Stimulated activated CD8-positive, alpha-beta memory T cell treated with anti-CD3 and anti-CD28 coated beads, Interleukin-4, amount 100 ng/mL, for 4 hours (primary cell): ENCODE measurements at regions not wholly inside any gene's neighbourhood (a gene's known extent, or its start where the extent isn't known, plus 50 kb on each side); places are given as distances from the start of the nearest gene placed in this dataset.
A peak's percentile ranks its signal among the peaks of the same experiment; 100 is the strongest.
"Not testable (repeated sequence)": the region's sequence is repeated elsewhere in the genome, so short reads cannot be mapped to it uniquely, and the experiment has no call there.

ENCODE experiments used
- DNase-seq, 2 donors: peaks; one replicate each; pipeline ENCODE4 v3.0.0-alpha.2; 2020; ENCODE audit warnings: low read depth in 2 of 2, low spot score in 1 of 2

DNA sequence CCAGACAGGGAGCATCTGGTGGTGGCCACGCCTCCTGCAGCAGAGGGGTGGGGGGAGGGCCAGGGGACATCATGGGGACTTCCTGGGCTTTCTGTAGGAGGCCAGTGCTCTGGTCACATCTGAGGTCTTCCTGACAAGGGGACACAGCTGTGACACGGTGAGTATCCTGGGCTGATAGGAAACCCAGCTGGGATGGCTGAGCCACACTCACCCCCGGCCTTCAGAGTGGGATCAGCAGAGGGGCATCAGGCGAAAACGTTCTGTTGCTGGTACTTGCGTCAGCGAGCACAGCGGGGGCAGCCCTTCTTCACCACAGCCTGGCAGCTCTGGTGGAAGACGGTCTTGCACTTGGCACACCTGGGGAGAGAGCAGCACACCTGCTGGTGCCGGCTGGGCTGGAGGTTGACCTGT, 122.9 kb upstream of the SMURF2 start:
- DNase-seq = no peak

GRCh38 chr17:64784353-64785010, 122.4 kb upstream of the SMURF2 start:
- DNase-seq = no peak

DNA sequence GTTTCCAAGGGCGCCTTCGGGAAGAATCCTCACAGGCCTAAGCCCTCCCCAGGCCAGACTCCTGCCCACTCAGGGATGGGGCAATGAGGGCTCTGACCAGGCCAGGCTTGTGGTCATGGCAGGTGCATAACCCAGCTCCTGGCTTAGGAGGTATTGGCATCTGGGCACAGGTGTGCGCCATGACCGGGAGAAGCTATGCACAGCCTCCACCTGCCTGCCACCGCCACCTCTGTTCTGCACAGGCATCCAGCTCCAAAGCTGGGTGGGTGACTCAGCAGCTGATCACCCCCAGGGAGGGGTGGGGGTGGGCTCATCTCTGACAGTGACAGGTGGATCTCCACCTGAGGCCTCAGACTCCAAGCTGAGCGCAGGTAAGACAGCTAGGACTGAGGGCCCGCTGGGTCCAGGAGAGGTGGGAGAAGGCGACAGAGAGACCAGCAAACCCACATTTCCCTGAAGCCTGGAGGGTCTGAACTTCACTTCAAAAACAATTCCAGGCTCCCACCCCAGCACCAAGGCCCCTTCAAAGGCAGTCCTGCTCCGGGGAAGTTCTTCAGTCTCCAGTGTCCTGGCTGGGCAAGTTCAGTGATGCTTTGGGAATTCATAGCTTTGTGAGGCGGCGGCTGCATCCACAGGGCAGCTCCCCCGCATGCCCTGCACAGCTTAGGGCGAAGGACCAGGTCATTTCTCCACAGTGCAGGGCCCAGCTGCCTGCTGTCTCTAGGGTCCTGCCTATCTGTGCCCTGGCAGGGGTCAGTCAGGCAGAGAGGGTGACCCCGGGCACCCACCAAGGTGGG, 121.6 kb upstream of the SMURF2 start:
- DNase-seq = no peak

DNA sequence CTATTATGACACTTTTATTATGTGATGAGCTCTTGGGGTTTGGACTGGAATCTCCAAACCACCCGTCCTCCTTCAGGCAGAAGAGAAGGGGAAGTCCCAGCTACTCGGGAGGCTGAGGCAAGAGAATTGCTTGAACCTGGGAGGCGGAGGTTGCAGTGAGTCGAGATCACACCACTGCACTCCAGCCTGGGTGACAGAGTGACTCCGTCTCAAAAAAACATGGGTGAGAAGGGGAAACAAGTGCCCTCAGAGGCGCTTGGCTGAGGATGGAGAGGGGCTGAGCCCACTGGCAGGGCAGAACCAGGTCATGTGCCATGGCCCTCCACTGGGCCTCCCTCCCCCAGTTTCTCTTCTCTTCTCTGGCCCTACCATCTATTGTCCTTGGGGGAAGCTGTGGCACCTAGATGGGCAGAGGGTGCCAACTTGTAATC, 120.9 kb upstream of the SMURF2 start:
- DNase-seq = no peak

GRCh38 chr17:64781810-64782555, 119.9 kb upstream of the SMURF2 start:
- DNase-seq = no peak

DNA sequence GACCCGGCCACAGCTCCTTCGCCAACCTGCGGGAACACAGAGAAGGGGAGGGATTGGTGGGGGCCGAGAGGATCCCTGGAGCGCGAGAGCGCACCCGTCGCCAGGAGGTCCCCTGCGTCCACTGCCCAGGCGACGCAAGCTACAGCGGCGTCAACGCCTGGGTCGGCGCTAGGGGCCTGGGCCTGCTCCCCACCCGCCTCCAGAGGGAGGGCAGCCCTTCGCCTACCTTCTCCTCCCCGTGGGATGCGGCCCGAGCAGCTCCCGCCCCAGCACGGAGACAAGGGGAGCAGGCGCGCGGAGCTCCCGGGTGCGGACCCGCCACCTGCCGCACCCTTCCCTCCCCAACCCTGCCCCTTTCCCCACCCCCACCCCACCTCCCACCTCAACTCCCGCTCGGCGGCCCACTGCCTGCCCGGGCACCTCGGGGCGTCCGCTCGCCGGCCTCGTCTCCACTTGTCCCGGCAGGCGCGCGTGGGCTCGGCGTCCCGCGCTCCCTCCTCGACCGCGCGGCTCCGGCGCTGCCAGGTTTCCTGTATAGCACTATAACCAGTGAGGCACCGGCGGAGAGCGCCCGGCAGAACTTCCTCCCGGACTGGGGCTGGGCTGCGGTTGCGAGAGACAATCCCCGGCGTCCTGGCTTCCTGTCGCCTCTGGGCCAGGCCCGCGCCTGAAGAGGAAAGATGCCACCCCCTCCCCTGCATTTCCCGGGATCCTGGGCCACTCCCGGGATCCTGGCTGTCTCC, 119.1 kb upstream of the SMURF2 start:
- DNase-seq = no peak

GRCh38 chr17:64780096-64781013, 118.2 kb upstream of the SMURF2 start:
- DNase-seq = peak; percentile 37 to 46

- DNase-seq = no peak
Observed at GRCh38 chr17:64779376-64780095, 117.4 kb upstream of the SMURF2 start.

- not testable (repeated sequence) for DNase-seq
Observed at GRCh38 chr17:64779098-64779375, 116.9 kb upstream of the SMURF2 start.

DNA sequence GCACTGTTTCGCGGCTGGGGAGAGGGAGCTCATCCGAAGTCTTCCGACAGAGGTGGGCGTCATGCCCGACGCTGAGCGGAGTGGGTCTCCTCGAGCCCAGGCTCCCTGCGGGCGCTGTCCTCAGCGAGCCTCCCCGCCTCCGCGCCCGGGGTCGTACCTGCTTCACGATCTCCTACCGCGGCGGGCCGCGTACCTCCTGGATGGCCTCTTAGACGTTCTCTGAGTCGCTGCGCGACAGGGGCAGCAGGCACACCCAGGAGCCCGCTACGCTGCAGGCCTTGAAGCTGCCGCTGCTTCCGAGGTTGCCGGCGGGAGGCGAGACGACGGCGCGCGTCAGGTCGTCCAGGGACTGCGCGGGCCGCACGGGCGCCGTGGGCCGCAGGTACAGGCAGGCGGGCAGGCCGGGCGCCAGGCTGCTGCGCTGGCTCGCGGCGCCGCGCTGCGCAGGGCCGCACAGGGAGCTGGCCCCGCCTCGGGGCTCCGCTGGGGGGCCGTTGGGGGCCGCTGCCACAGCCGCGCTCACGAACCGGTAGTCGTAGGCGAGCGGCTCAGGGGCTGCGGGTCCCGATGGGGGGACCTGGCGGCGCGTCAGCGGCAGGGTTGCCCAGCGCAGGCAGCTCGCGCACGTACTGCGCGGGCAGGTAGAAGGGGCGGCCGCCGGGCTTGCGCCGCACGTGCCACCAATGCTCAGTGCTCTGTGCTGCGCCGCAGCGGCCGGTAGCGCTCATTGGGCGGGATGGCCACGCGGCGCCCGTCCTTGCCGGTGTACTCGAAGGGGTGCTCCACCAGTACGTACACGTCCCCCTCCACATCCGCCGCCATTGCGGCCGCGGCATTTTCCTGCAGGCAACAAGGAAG, 116.4 kb upstream of the SMURF2 start:
- no peak for DNase-seq

GRCh38 chr17:64777415-64778239, 115.5 kb upstream of the SMURF2 start:
- no peak for DNase-seq

GRCh38 chr17:64776720-64777414, 114.8 kb upstream of the SMURF2 start:
- peak; percentile 22 to 44 for DNase-seq

DNA sequence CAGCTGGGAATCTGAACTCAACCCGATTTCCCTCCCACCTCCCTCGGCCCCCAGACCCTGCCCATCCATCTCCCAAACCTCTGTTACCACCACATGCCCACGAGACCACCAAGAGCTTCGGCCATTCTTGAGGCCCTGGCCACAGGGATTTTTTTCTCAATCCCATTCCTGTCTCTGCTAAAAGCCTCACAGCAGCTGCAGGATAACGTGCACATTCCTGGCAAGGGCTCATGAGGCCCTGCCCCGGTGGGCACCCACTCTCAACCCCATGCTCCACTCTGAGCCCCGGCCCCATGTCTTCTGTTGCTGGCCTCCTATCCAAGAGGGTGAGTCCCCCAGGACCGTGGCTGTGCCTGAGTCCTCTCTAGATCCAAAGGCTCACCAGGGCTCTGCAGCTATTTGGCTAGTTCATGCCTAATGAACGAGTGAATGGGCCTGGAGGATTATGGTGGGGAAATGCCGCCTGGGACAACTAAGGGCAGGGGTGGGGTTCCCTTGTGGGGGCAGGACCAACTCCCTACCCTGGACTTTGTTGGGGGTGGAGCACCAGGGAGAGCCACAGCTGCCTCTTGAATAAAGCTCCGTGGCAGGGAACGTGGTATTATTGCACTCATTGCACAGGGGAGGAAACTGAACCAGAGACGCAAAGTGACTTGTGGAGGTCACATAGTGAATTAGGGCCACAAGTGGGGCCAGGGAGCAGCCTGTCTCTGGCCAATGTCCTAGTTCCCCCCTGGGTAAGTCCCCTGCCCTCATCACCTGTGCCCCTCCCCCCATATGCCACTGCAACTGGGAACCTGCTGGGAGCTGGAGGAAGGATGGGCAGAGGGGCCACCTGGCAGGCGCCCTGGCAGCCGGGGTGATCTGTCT, 113.8 kb upstream of the SMURF2 start:
- no peak for DNase-seq

DNA sequence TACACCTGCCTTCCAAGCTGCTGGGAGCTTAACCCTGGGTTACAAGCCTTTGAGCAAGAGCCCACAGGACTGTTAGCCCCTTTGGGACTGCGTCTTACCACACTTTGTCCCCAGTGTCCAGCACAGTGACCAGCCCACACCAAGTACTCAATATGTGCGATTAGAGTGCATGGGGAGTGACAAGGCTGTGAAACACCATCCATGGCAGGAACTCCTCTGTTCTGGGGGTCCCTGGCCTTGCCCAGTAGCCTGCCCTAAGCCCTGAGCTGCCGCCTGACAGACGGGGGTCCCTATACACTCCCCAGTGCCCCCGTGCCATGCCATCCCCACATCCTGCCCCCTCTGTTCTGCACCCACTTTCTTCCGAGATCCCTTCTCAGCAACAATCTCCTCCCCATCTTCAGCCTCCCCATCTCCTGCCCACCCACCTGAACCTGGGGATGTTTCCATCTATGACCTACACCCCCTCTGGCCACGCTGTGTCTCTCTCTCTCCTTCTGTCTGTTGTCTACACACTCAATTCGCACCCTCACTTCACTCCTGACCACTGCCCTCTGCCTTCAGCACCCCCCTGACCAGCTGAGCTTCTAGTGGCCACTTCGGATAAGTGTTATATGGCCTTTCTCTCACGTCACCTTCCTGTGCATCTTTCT, 112.9 kb upstream of the SMURF2 start:
- DNase-seq = no peak

DNA sequence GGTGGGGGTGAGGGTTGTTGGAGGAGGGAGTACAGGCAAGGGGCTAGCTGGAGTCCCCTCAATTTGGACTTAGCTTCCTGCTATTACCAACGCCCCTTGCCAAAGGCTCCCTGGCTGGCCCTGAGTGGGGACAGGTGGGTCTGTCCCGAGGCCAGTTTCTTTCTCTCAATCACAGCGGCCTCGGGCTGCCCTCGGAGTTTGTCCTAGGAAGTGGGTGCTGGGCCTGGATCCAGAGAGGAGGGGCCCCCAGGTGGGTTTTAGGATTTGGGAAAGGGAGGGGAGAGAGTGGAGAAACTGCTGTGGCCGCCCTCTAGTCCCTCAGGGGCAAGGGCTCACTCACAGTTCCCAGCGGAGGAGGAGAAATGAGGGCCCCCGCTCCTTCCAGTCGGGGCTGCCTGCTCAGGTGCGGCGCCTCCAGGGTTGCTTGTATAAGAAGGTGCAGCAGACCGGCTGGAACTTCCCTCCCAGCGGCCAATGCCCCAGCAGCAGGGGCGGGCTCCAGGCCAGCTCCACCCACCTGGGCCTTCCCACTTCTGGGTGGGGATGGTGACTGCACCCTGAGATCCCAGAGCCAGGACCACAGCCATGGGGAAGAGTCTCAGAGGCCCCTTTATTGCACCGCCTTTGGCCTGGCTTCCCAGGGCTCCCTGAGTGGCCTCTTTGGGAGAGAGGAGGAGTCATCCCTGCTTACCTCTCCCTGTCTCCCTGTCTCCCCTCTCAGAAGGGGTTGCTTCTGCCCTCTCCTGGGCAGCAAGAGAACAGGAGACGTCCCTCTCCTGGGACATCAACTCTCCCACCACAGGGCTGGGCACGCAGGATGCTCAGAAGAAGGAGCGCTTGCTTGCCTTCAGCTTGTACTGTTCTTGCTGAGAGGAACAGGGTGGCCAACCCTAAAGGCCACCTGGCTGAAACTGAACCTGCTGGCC, 112.0 kb upstream of the SMURF2 start:
- no peak for DNase-seq
